HL-60 (cell line): ENCODE measurements at regions not wholly inside any gene's neighbourhood (a gene's known extent, or its start where the extent isn't known, plus 50 kb on each side); places are given as distances from the start of the nearest gene placed in this dataset.

Experiments
- CTCF ChIP-seq: IDR thresholded peaks from one replicate; pipeline ENCODE4 v1.5.1; 2011; ENCODE audit warnings: low read length, control low read depth, inconsistent platforms; ENCODE audit not compliant: insufficient read depth
- GABPA ChIP-seq: IDR thresholded peaks from 2 replicates; pipeline ENCODE4 v1.6.1; 2012; ENCODE audit warnings: low read depth
- TF ChIP-seq, protein P1 (sequence below): IDR thresholded peaks from 2 replicates; pipeline ENCODE4 v1.6.1; 2012; ENCODE audit warnings: low read depth; ENCODE audit not compliant: insufficient replicate concordance

DNA sequence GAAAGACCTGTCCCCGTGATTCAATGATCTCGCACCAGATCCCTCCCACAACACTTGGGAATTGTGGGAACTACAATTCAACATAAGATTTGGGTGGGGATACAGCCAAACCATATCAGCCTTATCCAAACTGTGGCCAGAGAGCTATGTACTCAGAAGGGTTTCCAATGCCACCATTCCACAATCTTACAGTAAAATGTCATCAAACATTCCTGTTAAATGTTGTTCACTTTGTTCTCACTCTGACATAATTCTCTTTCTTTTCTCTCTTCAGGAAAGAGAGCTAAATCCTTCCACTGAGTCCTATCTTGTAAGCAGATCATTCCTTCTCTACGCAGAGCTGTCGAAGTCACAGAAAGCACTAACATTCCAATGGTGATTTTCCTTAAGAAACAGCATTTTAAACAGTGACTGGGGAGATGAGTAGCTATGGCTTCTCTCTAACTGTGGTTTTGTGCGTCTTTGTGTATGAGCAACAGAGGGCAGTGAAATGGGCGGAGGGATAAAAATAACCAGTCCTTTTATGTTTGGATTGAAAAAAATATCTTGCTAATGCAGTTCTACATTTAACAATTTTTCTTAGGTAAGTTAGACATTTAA lies 684.7 kb downstream of the EPHA4 start:
- TF ChIP-seq, protein P1, sequence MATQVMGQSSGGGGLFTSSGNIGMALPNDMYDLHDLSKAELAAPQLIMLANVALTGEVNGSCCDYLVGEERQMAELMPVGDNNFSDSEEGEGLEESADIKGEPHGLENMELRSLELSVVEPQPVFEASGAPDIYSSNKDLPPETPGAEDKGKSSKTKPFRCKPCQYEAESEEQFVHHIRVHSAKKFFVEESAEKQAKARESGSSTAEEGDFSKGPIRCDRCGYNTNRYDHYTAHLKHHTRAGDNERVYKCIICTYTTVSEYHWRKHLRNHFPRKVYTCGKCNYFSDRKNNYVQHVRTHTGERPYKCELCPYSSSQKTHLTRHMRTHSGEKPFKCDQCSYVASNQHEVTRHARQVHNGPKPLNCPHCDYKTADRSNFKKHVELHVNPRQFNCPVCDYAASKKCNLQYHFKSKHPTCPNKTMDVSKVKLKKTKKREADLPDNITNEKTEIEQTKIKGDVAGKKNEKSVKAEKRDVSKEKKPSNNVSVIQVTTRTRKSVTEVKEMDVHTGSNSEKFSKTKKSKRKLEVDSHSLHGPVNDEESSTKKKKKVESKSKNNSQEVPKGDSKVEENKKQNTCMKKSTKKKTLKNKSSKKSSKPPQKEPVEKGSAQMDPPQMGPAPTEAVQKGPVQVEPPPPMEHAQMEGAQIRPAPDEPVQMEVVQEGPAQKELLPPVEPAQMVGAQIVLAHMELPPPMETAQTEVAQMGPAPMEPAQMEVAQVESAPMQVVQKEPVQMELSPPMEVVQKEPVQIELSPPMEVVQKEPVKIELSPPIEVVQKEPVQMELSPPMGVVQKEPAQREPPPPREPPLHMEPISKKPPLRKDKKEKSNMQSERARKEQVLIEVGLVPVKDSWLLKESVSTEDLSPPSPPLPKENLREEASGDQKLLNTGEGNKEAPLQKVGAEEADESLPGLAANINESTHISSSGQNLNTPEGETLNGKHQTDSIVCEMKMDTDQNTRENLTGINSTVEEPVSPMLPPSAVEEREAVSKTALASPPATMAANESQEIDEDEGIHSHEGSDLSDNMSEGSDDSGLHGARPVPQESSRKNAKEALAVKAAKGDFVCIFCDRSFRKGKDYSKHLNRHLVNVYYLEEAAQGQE = no peak
- TF ChIP-seq CTCF = no peak
- TF ChIP-seq GABPA = no peak
